NB4 (cell line): ENCODE measurements at regions not wholly inside any gene's neighbourhood (a gene's known extent, or its start where the extent isn't known, plus 50 kb on each side); places are given as distances from the start of the nearest gene placed in this dataset.

Experiments used
- MYC ChIP-seq: IDR thresholded peaks from 2 replicates; pipeline ENCODE4 v1.6.1; 2011; ENCODE audit warnings: low read depth, low read length
- POLR2A ChIP-seq: IDR thresholded peaks from 2 replicates; pipeline ENCODE4 v1.6.1; 2011; ENCODE audit warnings: mild to moderate bottlenecking; ENCODE audit not compliant: insufficient read length; ENCODE audit errors: extremely low read depth
- TF ChIP-seq, protein P1 (sequence below): IDR thresholded peaks from one replicate; pipeline ENCODE4 v1.5.1; 2012; ENCODE audit warnings: low read depth, low read length
- TF ChIP-seq, protein P2 (sequence below): IDR thresholded peaks from 2 replicates; pipeline ENCODE4 v1.6.1; 2011; ENCODE audit warnings: low read depth, low read length

DNA sequence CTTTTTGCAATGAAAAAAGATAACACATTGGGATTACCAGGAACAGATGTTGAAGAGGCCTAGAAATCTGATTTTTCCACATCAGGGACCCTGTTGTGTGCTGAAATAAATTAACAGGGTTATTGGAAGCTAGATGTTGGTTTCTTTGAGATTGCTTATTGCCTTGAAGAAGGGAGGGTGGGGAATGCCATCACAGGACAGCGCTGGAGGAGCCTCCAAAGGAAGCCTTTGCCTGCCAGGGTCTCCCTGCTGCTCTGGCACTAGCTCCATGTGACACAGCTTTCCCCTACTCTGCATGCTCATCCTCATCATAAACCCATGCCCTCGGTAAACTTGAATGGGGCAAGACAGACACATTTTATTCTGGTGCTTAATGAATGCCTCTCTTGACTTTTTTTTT lies 76.1 kb downstream of the MID1IP1 start:
- TF ChIP-seq, protein P1, sequence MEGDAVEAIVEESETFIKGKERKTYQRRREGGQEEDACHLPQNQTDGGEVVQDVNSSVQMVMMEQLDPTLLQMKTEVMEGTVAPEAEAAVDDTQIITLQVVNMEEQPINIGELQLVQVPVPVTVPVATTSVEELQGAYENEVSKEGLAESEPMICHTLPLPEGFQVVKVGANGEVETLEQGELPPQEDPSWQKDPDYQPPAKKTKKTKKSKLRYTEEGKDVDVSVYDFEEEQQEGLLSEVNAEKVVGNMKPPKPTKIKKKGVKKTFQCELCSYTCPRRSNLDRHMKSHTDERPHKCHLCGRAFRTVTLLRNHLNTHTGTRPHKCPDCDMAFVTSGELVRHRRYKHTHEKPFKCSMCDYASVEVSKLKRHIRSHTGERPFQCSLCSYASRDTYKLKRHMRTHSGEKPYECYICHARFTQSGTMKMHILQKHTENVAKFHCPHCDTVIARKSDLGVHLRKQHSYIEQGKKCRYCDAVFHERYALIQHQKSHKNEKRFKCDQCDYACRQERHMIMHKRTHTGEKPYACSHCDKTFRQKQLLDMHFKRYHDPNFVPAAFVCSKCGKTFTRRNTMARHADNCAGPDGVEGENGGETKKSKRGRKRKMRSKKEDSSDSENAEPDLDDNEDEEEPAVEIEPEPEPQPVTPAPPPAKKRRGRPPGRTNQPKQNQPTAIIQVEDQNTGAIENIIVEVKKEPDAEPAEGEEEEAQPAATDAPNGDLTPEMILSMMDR = no peak
- TF ChIP-seq POLR2A = no peak
- TF ChIP-seq, protein P2, sequence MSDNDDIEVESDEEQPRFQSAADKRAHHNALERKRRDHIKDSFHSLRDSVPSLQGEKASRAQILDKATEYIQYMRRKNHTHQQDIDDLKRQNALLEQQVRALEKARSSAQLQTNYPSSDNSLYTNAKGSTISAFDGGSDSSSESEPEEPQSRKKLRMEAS = no peak
- no peak for TF ChIP-seq MYC
